ENCODE measurements at regions not wholly inside any gene's neighbourhood (a gene's known extent, or its start where the extent isn't known, plus 50 kb on each side); places are given as distances from the start of the nearest gene placed in this dataset.

GRCh38 chr18:67901573-67901972 lies 385.1 kb upstream of the DSEL start:
- TF ChIP-seq, protein P1, sequence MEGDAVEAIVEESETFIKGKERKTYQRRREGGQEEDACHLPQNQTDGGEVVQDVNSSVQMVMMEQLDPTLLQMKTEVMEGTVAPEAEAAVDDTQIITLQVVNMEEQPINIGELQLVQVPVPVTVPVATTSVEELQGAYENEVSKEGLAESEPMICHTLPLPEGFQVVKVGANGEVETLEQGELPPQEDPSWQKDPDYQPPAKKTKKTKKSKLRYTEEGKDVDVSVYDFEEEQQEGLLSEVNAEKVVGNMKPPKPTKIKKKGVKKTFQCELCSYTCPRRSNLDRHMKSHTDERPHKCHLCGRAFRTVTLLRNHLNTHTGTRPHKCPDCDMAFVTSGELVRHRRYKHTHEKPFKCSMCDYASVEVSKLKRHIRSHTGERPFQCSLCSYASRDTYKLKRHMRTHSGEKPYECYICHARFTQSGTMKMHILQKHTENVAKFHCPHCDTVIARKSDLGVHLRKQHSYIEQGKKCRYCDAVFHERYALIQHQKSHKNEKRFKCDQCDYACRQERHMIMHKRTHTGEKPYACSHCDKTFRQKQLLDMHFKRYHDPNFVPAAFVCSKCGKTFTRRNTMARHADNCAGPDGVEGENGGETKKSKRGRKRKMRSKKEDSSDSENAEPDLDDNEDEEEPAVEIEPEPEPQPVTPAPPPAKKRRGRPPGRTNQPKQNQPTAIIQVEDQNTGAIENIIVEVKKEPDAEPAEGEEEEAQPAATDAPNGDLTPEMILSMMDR (IDR thresholded peaks at IDR 0.05), result no peak
- no peak for TF ChIP-seq POLR2A (IDR thresholded peaks at IDR 0.05)
- no peak for TF ChIP-seq POLR2AphosphoS5 (IDR thresholded peaks at IDR 0.05)
